ENCODE measurements at regions not wholly inside any gene's neighbourhood (a gene's known extent, or its start where the extent isn't known, plus 50 kb on each side); places are given as distances from the start of the nearest gene placed in this dataset.

GRCh38 chr15:62708470-62708869 is 334.1 kb upstream of the TPM1 start:
- no peak for DNase-seq (ENCODE audit: low read depth)

GRCh38 chr15:62709261-62709660 is 333.3 kb upstream of the TPM1 start:
- no peak for DNase-seq (ENCODE audit: low read depth)

GRCh38 chr15:62711691-62712454 is 330.7 kb upstream of the TPM1 start:
- DNase-seq (ENCODE audit: low read depth), result no peak

GRCh38 chr15:62712455-62712839 is 330.1 kb upstream of the TPM1 start:
- DNase-seq (ENCODE audit: low read depth), result no peak

- no peak for DNase-seq (ENCODE audit: low read depth)
Measured at GRCh38 chr15:62715946-62716345, 326.6 kb upstream of the TPM1 start.

GRCh38 chr15:62717496-62717895 is 325.1 kb upstream of the TPM1 start:
- DNase-seq (ENCODE audit: low read depth), result no peak

GRCh38 chr15:62719316-62719715 is 323.2 kb upstream of the TPM1 start:
- DNase-seq (ENCODE audit: low read depth), result no peak

GRCh38 chr15:62722237-62722636 is 320.3 kb upstream of the TPM1 start:
- DNase-seq (ENCODE audit: low read depth), result no peak

GRCh38 chr15:62726461-62726860 is 316.1 kb upstream of the TPM1 start:
- no peak for DNase-seq (ENCODE audit: low read depth)

GRCh38 chr15:62727501-62727900 is 315.0 kb upstream of the TPM1 start:
- DNase-seq (ENCODE audit: low read depth), result no peak

- no peak for DNase-seq (ENCODE audit: low read depth)
Measured at GRCh38 chr15:62730825-62731224, 311.7 kb upstream of the TPM1 start.

- DNase-seq (ENCODE audit: low read depth), result no peak
Measured at GRCh38 chr15:62732078-62732477, 310.5 kb upstream of the TPM1 start.

GRCh38 chr15:62734706-62735105 is 307.8 kb upstream of the TPM1 start:
- DNase-seq (ENCODE audit: low read depth), result no peak

GRCh38 chr15:62736756-62737155 is 305.8 kb upstream of the TPM1 start:
- DNase-seq (ENCODE audit: low read depth), result no peak

- DNase-seq (ENCODE audit: low read depth), result no peak
Measured at GRCh38 chr15:62737551-62737950, 305.0 kb upstream of the TPM1 start.

- no peak for DNase-seq (ENCODE audit: low read depth)
Measured at GRCh38 chr15:62739082-62739481, 303.5 kb upstream of the TPM1 start.

GRCh38 chr15:62739507-62739906 is 303.0 kb upstream of the TPM1 start:
- no peak for DNase-seq (ENCODE audit: low read depth)

- DNase-seq (ENCODE audit: low read depth), result no peak
Measured at GRCh38 chr15:62740141-62741004, 302.2 kb upstream of the TPM1 start.

- DNase-seq (ENCODE audit: low read depth), result no peak
Measured at GRCh38 chr15:62741106-62741505, 301.4 kb upstream of the TPM1 start.

GRCh38 chr15:62742409-62743171 is 300.0 kb upstream of the TPM1 start:
- no peak for DNase-seq (ENCODE audit: low read depth)

- no peak for DNase-seq (ENCODE audit: low read depth)
Measured at GRCh38 chr15:62745621-62746225, 296.8 kb upstream of the TPM1 start.

GRCh38 chr15:62748196-62748595 is 294.4 kb upstream of the TPM1 start:
- no peak for DNase-seq (ENCODE audit: low read depth)

Measured in activated T-cell treated with anti-CD3 and anti-CD28 coated beads for 1 hour (primary cell).